GM21381 (cell line): ENCODE measurements at regions not wholly inside any gene's neighbourhood (a gene's known extent, or its start where the extent isn't known, plus 50 kb on each side); places are given as distances from the start of the nearest gene placed in this dataset.
"Not testable (repeated sequence)": the region's sequence is repeated elsewhere in the genome, so short reads cannot be mapped to it uniquely, and the experiment has no call there.

Source experiments
- ATAC-seq: cut with Tn5 transposase; IDR thresholded peaks from one replicate; pipeline ENCODE4 v1.9.1; 2021; ENCODE audit warnings: mild to moderate bottlenecking, moderate library complexity; ENCODE audit not compliant: unreplicated experiment

DNA sequence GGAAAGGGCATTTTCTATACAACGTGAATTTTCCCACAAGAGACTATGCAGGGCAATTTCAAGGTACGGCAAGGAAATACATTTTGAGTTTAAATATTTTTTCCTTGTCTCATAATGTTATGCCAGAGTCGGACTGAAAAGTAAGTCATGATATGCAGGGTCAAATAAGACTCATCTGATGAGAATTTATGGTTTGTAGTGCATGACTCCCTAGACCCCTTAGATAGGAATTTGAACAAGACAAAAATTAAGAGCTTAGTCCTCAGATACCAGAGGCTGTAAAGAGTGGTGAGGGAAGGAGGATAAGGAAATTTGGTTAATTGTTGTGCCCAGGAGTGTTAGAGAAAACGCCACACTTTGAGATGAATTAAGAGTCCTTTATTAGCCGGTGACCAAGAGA lies 616.6 kb downstream of the XPNPEP1 start:
- no peak for ATAC-seq

DNA sequence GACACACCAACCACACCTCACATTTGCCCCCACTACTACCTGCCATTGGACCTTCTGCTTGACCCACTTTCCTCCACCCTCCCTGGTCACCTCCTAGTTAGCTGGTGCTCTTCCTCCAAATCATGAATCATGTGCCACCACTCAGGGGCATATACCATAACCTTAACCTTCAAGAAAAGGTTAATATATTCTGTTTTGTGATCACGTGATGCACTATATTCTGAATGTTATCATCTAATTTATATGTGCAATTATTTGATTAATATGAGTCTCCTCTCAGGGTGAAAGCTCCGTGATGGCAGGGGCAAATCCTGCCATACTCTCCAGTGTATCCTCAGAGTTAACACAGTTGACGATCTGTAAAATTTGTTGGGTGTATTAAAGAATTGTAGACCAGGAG lies 635.5 kb downstream of the XPNPEP1 start:
- no peak for ATAC-seq

- no peak for ATAC-seq
Observed at GRCh38 chr10:109282510-109282909, 640.8 kb downstream of the XPNPEP1 start.

DNA sequence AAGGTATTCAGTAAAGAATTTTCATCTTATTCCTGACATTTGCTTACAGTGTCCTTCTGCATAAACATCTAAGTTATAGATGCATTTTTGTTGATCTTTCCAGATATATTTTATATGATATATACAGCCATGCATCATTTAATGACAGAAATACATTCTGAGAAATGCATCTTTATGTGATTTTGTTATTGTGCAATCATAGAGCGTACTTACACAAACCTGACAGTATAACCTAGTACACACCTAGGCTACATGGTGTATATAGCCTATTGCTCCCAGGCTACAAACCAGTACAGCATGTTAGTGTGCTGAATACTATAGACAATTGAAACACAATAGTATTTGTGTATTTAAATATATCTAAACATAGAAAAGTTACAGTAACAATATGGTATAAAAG lies 642.0 kb downstream of the XPNPEP1 start:
- ATAC-seq: no peak

- no peak for ATAC-seq
Observed at GRCh38 chr10:109280837-109281236, 642.5 kb downstream of the XPNPEP1 start.

DNA sequence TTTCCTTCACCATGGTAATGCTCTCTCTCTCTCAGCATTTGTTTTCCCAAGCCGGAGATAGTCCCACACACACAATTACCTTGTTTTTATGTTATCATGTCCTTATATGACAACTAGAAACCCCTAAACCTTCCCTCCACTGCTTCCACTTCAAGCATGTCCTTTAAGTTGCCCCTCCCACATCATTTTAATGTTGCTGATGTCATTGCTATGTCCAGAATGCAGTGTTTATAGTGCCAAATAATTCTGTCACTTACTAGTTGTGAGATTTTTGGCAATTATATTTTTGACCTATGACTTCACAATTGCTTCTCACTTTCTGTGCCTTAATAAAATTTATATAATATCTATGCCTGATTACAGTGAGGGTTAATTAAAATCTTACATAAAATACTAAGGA lies 645.9 kb downstream of the XPNPEP1 start:
- ATAC-seq: no peak

- ATAC-seq: no peak
Observed at GRCh38 chr10:109275960-109276359, 647.4 kb downstream of the XPNPEP1 start.

- ATAC-seq: no peak
Observed at GRCh38 chr10:109274681-109275080, 648.6 kb downstream of the XPNPEP1 start.

- ATAC-seq: no peak
Observed at GRCh38 chr10:109270173-109270572, 653.1 kb downstream of the XPNPEP1 start.

GRCh38 chr10:109264004-109264403 lies 659.3 kb downstream of the XPNPEP1 start:
- no peak for ATAC-seq

DNA sequence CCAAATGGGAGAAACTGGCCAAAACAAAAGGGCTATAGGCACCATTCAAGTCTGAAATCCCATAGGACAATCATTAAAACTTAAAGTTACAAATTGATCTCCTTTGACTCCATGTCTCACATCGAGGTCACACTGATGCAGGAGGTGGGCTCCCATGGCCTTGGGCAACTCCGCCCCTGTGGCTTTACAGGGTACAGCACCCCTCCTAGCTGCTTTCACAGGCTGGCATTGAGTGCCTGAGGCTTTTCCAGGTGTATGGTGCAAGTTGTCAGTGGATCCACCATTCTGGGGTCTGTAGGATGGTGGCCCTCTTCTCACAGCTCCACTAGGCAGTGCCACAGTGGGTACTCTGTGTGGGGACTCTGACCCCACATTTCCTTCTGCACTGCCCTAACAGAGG lies 662.1 kb downstream of the XPNPEP1 start:
- no peak for ATAC-seq

DNA sequence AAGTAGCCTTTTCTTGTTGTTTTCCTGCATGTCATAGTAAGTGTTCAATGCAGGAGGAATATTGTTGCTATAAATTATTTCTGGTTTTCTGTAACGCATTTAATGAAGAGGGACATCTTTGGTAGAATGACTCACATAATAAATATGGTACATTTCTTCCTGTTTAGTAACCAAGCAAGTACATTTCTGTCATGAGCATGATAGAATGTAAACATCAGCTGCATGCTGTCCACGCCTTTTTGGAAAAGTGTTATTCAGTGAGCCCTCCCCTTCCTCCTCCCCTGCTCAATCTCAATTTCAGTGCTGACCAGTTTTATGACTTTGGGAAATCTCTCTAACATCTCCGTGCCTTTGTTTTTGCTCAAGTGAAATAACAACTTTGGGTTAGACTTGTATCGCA lies 664.0 kb downstream of the XPNPEP1 start:
- no peak for ATAC-seq

DNA sequence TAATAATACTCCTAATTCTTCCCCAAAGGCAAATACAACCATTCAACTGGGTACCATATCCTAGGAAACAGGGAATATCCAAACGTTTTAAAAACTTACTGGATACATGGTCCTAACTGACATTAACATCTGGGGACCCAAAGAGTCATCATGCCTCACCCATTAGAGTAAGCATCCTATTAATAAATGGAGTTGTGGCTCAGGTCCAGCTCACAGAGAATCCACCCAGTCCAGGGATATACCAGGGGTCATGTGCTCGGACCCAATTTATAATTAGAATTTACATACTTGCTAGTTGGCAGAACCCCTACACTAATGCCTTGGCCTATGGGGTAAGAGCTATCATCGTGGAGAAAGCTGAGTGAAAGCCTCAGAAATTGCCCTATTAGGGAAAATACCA lies 670.0 kb downstream of the XPNPEP1 start:
- ATAC-seq: no peak

DNA sequence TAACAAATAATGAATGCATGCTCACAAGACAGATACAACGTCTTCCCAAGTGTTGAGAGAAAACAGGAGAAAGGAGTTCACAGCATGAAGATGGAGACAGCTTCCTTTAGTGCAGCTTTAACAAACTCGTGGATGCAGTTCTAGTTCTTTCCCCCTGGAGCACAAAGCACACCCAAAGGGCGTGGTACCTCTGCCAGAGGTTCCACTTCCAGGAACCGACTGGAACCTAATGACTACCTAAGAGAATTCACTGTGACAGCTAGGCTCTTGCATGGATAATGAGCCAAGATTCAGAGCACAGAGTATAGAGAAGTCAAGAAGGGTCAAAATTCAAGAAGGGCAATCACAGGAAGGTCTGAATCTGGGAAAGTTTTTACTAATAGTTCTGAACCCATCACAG lies 673.2 kb downstream of the XPNPEP1 start:
- ATAC-seq: no peak

GRCh38 chr10:109247814-109248213 lies 675.5 kb downstream of the XPNPEP1 start:
- ATAC-seq: no peak

- ATAC-seq: no peak
Observed at GRCh38 chr10:109245821-109246220, 677.5 kb downstream of the XPNPEP1 start.

DNA sequence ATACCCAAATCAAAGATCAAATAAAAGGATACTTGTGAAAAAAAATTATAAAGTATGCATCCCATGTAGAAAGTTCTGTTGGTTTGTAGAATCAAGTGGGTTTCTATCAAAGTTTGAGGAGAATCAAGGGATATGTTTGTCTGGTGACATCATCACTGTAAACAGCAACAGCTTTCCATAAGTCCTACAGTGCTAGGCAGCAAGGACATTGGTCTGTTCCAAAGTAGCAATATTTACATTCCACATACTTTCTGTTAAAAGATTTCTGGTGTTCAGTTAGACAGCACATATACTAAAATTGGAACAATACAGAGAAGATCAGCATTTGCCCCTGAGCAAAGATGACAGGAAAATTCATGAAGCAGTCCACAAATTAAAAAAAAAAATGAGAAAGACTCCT lies 683.9 kb downstream of the XPNPEP1 start:
- no peak for ATAC-seq

GRCh38 chr10:109237682-109238081 lies 685.6 kb downstream of the XPNPEP1 start:
- no peak for ATAC-seq

DNA sequence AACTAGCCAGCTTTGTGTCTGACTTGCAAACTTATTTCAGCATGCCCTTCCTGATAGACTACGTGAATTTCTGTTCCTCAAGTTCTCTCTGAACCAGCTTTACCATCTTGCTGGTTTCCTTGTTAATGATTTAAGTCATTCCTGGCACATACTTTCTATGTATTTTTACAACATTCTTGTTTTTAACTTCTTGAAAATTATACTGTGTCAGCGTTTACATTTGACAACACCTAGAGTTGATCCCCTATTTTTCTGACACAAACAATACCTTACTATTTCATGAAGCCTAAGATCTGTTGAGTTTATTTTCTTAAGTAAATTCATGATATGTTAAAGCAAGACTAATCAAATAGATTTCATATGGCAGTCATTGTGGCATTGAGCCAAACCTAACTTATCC lies 686.3 kb downstream of the XPNPEP1 start:
- no peak for ATAC-seq

DNA sequence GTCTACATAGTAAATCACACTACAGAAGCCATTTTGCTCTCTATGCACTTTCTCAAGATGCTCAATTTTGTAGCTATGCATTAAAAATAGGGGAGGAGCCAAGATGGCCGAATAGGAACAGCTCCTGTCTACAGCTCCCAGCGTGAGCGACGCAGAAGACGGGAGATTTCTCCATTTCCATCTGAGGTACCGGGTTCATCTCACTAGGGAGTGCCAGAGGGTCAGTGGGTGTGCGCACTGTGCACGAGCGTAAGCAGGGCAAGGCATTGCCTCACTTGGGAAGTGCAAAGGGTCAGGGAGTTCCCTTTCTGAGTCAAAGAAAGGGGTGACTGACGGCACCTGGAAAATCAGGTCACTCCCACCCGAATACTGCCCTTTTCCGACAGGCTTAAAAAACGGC lies 699.8 kb downstream of the XPNPEP1 start:
- not testable (repeated sequence) for ATAC-seq

GRCh38 chr10:109219935-109220605 lies 703.2 kb downstream of the XPNPEP1 start:
- ATAC-seq: no peak

GRCh38 chr10:109218207-109218606 lies 705.1 kb downstream of the XPNPEP1 start:
- no peak for ATAC-seq
